Hematopoietic multipotent progenitor cell treated with erythropoietin and hydrocortisone succinate and interleukin-3 and kit ligand, for 6 days (in vitro differentiated cells): ENCODE measurements at regions not wholly inside any gene's neighbourhood (a gene's known extent, or its start where the extent isn't known, plus 50 kb on each side); places are given as distances from the start of the nearest gene placed in this dataset.

Experiments
- DNase-seq: peaks from one replicate; pipeline ENCODE4 v3.0.0-alpha.2; 2015

GRCh38 chr3:78161736-78162135 lies 1121.8 kb downstream of the ROBO2 start:
- DNase-seq = no peak

GRCh38 chr3:78163379-78163778 lies 1123.5 kb downstream of the ROBO2 start:
- DNase-seq = no peak

GRCh38 chr3:78165876-78166275 lies 1126.0 kb downstream of the ROBO2 start:
- no peak for DNase-seq

- no peak for DNase-seq
These were observed 1134.9 kb downstream of the ROBO2 start for GRCh38 chr3:78174821-78175220.

- no peak for DNase-seq
These were observed 1137.0 kb downstream of the ROBO2 start for GRCh38 chr3:78176869-78177268.

- no peak for DNase-seq
These were observed 1137.9 kb downstream of the ROBO2 start for GRCh38 chr3:78177780-78178179.

- DNase-seq = no peak
These were observed 1138.3 kb downstream of the ROBO2 start for GRCh38 chr3:78178209-78178608.

GRCh38 chr3:78178740-78179363 lies 1139.0 kb downstream of the ROBO2 start:
- DNase-seq = no peak

- no peak for DNase-seq
These were observed 1144.2 kb downstream of the ROBO2 start for GRCh38 chr3:78183906-78184599.

GRCh38 chr3:78186404-78186803 lies 1146.5 kb downstream of the ROBO2 start:
- no peak for DNase-seq

- DNase-seq = no peak
These were observed 1161.2 kb downstream of the ROBO2 start for GRCh38 chr3:78201091-78201490.

GRCh38 chr3:78204977-78205376 lies 1165.1 kb downstream of the ROBO2 start:
- DNase-seq = no peak

- no peak for DNase-seq
These were observed 1181.4 kb downstream of the ROBO2 start for GRCh38 chr3:78221300-78221699.

- no peak for DNase-seq
These were observed 1181.9 kb downstream of the ROBO2 start for GRCh38 chr3:78221796-78222195.

- DNase-seq = no peak
These were observed 1195.9 kb downstream of the ROBO2 start for GRCh38 chr3:78235841-78236240.

- DNase-seq = no peak
These were observed 1198.9 kb downstream of the ROBO2 start for GRCh38 chr3:78238811-78239210.

GRCh38 chr3:78242724-78243123 lies 1202.8 kb downstream of the ROBO2 start:
- DNase-seq = no peak

- DNase-seq = no peak
These were observed 1204.2 kb downstream of the ROBO2 start for GRCh38 chr3:78244136-78244535.

- DNase-seq = no peak
These were observed 1209.4 kb downstream of the ROBO2 start for GRCh38 chr3:78249294-78249693.

- DNase-seq = no peak
These were observed 1214.0 kb downstream of the ROBO2 start for GRCh38 chr3:78253860-78254259.

- DNase-seq = no peak
These were observed 1215.5 kb downstream of the ROBO2 start for GRCh38 chr3:78255403-78255802.

- no peak for DNase-seq
These were observed 1216.2 kb downstream of the ROBO2 start for GRCh38 chr3:78256123-78256522.

- no peak for DNase-seq
These were observed 1218.1 kb downstream of the ROBO2 start for GRCh38 chr3:78257951-78258530.

- no peak for DNase-seq
These were observed 1218.9 kb downstream of the ROBO2 start for GRCh38 chr3:78258798-78259197.

GRCh38 chr3:78260388-78260787 lies 1220.5 kb downstream of the ROBO2 start:
- DNase-seq = no peak
